ENCODE measurements at regions not wholly inside any gene's neighbourhood (a gene's known extent, or its start where the extent isn't known, plus 50 kb on each side); places are given as distances from the start of the nearest gene placed in this dataset.

- no peaks in the 10 kb centered on the region for H3K9me3 ChIP-seq
- no peaks in the 10 kb centered on the region for H3K36me3 ChIP-seq (replicated peaks in 1 of 2; ENCODE audit: control insufficient read depth in 1 of 2, insufficient read depth in 2 of 2, low read length in 1 of 2)
- no peak for DNase-seq
- H3K9me2 ChIP-seq, result no peaks in the 10 kb centered on the region
- no peak overlapping the region for H3K4me2 ChIP-seq
- H3K4me1 ChIP-seq (ENCODE audit: control insufficient read depth in 1 of 2, insufficient read depth in 2 of 2, low read depth in 1 of 2, low read length in 1 of 2), result no peaks in the 10 kb centered on the region
- TF ChIP-seq SIN3A (IDR thresholded peaks at IDR 0.05; ENCODE audit: borderline replicate concordance, low read depth, low read length), result no peak
- no peak for TF ChIP-seq GABPA (IDR thresholded peaks at IDR 0.05; ENCODE audit: low read depth)
- TF ChIP-seq MXI1 (IDR thresholded peaks at IDR 0.05; ENCODE audit: low read depth, low read length), result no peak
- TF ChIP-seq, protein P1, sequence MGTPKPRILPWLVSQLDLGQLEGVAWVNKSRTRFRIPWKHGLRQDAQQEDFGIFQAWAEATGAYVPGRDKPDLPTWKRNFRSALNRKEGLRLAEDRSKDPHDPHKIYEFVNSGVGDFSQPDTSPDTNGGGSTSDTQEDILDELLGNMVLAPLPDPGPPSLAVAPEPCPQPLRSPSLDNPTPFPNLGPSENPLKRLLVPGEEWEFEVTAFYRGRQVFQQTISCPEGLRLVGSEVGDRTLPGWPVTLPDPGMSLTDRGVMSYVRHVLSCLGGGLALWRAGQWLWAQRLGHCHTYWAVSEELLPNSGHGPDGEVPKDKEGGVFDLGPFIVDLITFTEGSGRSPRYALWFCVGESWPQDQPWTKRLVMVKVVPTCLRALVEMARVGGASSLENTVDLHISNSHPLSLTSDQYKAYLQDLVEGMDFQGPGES (IDR thresholded peaks at IDR 0.05; ENCODE audit: low read depth, low read length), result no peak
- no peak for TF ChIP-seq ZBTB33 (IDR thresholded peaks at IDR 0.05; ENCODE audit: borderline replicate concordance, low read depth)
- no peak for TF ChIP-seq MEF2A (IDR thresholded peaks at IDR 0.05; ENCODE audit: borderline replicate concordance, low read depth)
- no peak for TF ChIP-seq CHD2 (IDR thresholded peaks at IDR 0.05; ENCODE audit: low read length, partially characterized antibody)
- TF ChIP-seq FOXM1 (IDR thresholded peaks at IDR 0.05; ENCODE audit: low read depth), result no peak
- TF ChIP-seq ELF1 (IDR thresholded peaks at IDR 0.05), result no peak
- TF ChIP-seq RAD21 (IDR thresholded peaks at IDR 0.05; ENCODE audit: low read length), result no peak
- TF ChIP-seq GATA2 (CRISPR knock-in tag; IDR thresholded peaks at IDR 0.05), result no peak
- no peak for TF ChIP-seq NRF1 (IDR thresholded peaks at IDR 0.05; ENCODE audit: low read depth, low read length)
- TF ChIP-seq SMC3 (IDR thresholded peaks at IDR 0.05; ENCODE audit: low read depth, low read length), result no peak
- TF ChIP-seq RCOR1 (IDR thresholded peaks at IDR 0.05; ENCODE audit: low read length), result no peak
- TF ChIP-seq TAF1 (IDR thresholded peaks at IDR 0.05; ENCODE audit: borderline replicate concordance, low read depth, low read length), result no peak
- no peak for TF ChIP-seq POLR2AphosphoS5 (IDR thresholded peaks at IDR 0.05; ENCODE audit: low read depth, low read length)
- no peak for TF ChIP-seq YY1 (IDR thresholded peaks at IDR 0.05; ENCODE audit: low read depth)
- TF ChIP-seq USF2 (IDR thresholded peaks at IDR 0.05; ENCODE audit: borderline replicate concordance, low read depth, low read length), result no peak
- no peak for TF ChIP-seq JUND (IDR thresholded peaks at IDR 0.05)
- TF ChIP-seq TCF12 (IDR thresholded peaks at IDR 0.05), result no peak
- no peak overlapping the region for H3K4me3 ChIP-seq (ENCODE audit: low read depth in 2 of 2, low read length in 1 of 2)
- POLR2A ChIA-PET, result no interaction called here
- H4K20me1 ChIP-seq (ENCODE audit: insufficient read depth), result no peaks in the 10 kb centered on the region
- H3F3A ChIP-seq (replicated peaks; ENCODE audit: insufficient read depth), result no peaks in the 10 kb centered on the region
- CTCF ChIA-PET, result interaction anchor here (1.0 kb wide), 1 partner anchor 319 kb away, joined by 3 read pairs; no protein-coding TSS in a partner anchor
- no peak overlapping the region for H3K9ac ChIP-seq
- no peak overlapping the region for H3K27ac ChIP-seq (ENCODE audit: low read depth in 2 of 2, low read length in 1 of 2)
- H3K79me2 ChIP-seq (ENCODE audit: insufficient read depth), result no peaks in the 10 kb centered on the region
- no peaks in the 10 kb centered on the region for H3K27me3 ChIP-seq (ENCODE audit: insufficient read depth)
- H2AFZ ChIP-seq (ENCODE audit: low read depth), result no peak overlapping the region
- WGBS (ENCODE audit: low lambda C conversion rate), result 52% methylated on average over 2 of the region's 2 CpGs
Measured at GRCh38 chr3:22569570-22569969, 633.6 kb upstream of the UBE2E2 start.

Measured in SK-N-SH (cell line).